ENCODE measurements at regions not wholly inside any gene's neighbourhood (a gene's known extent, or its start where the extent isn't known, plus 50 kb on each side); places are given as distances from the start of the nearest gene placed in this dataset.

GRCh38 chr10:14447094-14447839, 116.5 kb upstream of the FRMD4A start:
- TF ChIP-seq CTCF (conservative IDR thresholded peaks at IDR 0.05; ENCODE audit: control insufficient read depth, insufficient read depth, low read depth, low read length) = no peak
- DNase-seq (ENCODE audit: low read depth) = no peak

GRCh38 chr10:14439451-14440259, 108.9 kb upstream of the FRMD4A start:
- no peak overlapping the region for H3K4me3 ChIP-seq (ENCODE audit: control insufficient read depth, low read depth, low read length)
- DNase-seq (ENCODE audit: low read depth) = peak; percentile 4
- no peak for TF ChIP-seq CTCF (conservative IDR thresholded peaks at IDR 0.05; ENCODE audit: control insufficient read depth, insufficient read depth, low read depth, low read length)

More at GRCh38 chr10:14447094-14447839, 116.5 kb upstream of the FRMD4A start:
- no peak overlapping the region for H3K4me3 ChIP-seq (ENCODE audit: control insufficient read depth, low read depth, low read length)

DNA sequence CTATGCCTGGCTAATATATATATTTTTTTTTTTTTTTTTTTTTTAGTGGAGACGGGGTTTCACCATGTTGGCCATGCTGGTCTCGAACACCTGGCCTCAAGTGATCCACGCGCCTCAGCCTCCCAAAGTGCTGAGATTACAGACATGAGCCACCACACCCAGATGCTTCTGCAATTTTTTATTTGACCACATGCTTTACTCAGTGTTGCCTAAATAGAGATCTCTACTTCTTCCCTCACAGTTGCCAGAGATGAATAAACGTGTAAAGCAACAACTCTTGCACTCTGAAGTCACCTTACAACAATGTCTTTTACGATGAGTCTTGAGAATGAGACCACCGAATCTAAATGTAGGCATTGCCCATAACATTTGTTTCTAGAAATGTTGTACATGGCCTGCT, 107.9 kb upstream of the FRMD4A start:
- no peak for TF ChIP-seq CTCF (conservative IDR thresholded peaks at IDR 0.05; ENCODE audit: control insufficient read depth, insufficient read depth, low read depth, low read length)
- H3K4me3 ChIP-seq (ENCODE audit: control insufficient read depth, low read depth, low read length) = no peak overlapping the region
- DNase-seq (ENCODE audit: low read depth) = no peak

- no peak for TF ChIP-seq CTCF (conservative IDR thresholded peaks at IDR 0.05; ENCODE audit: control insufficient read depth, insufficient read depth, low read depth, low read length)
- no peak for DNase-seq (ENCODE audit: low read depth)
- no peak overlapping the region for H3K4me3 ChIP-seq (ENCODE audit: control insufficient read depth, low read depth, low read length)
Measured at GRCh38 chr10:14438057-14438456, 107.3 kb upstream of the FRMD4A start.

DNA sequence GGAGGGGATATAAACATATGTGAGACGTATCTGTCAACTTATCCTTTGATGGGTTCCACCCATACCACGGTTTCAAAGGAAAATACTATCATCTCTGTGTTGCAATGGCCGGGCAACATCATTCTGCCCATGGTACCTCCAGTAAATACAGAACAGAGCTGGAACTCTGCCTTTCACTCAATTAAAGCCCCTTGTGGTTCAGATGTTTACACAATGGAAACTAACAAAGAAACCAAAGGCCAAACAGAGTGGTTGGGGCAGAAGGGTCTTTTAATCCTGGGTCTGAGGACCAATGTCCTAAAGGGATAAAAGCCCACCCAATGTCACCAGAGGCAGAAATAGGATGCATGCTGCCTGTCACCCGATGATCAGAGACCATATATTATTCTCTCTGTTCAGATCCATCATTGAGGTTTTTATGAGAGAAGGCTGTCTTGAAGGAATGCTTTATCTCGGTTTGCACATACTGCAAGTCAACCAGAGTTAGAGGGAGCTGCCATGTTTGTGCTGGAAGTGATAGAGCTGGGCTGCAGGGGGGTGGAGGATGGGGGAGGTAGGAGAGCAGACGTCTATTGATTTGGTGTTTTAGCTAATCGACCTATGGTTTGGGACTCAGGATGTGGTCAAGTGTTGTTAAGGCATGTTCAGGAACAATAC, 105.4 kb upstream of the FRMD4A start:
- DNase-seq (ENCODE audit: low read depth) = no peak
- no peak for TF ChIP-seq CTCF (conservative IDR thresholded peaks at IDR 0.05; ENCODE audit: control insufficient read depth, insufficient read depth, low read depth, low read length)
- no peak overlapping the region for H3K4me3 ChIP-seq (ENCODE audit: control insufficient read depth, low read depth, low read length)

DNA sequence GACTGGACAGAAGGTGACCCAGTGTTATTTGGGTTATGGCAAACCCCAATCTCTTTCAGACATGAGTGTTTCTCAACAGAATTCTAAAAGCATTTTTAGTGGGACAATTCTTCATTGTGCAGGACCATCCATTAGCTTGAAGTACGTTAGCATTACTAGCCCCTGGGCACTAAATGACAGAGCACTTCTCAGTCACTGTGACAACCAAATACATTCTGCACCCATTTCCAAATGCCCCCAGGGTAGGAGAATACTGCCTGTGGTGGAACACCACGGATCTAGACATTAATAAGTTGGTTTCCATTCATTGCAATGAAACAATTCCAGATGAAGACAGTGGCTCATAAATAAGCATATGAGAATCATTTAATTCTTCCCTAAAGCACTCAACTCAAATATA, 102.4 kb upstream of the FRMD4A start:
- no peak for TF ChIP-seq CTCF (conservative IDR thresholded peaks at IDR 0.05; ENCODE audit: control insufficient read depth, insufficient read depth, low read depth, low read length)
- H3K4me3 ChIP-seq (ENCODE audit: control insufficient read depth, low read depth, low read length) = no peak overlapping the region
- no peak for DNase-seq (ENCODE audit: low read depth)

Measured in fibroblast of mammary gland (primary cell).